GM18498 (cell line): ENCODE measurements at regions not wholly inside any gene's neighbourhood (a gene's known extent, or its start where the extent isn't known, plus 50 kb on each side); places are given as distances from the start of the nearest gene placed in this dataset.
A peak's percentile ranks its signal among the peaks of the same experiment; 100 is the strongest.

Experiments used
- ATAC-seq: cut with Tn5 transposase; IDR thresholded peaks from one replicate; pipeline ENCODE4 v1.9.1; 2021; ENCODE audit warnings: mild to moderate bottlenecking, moderate library complexity; ENCODE audit not compliant: unreplicated experiment

GRCh38 chr9:26326563-26326962, 566.0 kb downstream of the CAAP1 start:
- ATAC-seq = peak; percentile 66

DNA sequence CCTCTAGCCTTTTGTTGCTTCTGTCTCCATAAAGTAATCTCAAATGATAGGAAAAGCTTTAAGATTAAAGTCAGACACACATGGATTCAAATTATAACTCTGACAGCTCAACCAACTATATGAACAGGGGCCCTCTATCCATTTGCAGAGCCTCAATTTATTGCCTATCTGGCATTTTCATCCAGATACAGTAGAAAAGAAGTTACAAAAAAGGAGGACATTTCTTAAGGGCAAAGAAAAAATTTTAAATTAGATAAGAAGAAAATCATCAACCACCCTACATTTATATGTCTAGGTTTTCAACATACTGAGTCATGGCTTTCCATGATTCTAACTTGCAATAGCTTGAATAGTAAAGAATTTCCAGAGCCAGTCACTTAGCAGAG, 567.2 kb downstream of the CAAP1 start:
- no peak for ATAC-seq

GRCh38 chr9:26324786-26325443, 567.7 kb downstream of the CAAP1 start:
- no peak for ATAC-seq

GRCh38 chr9:26321935-26322334, 570.7 kb downstream of the CAAP1 start:
- no peak for ATAC-seq

DNA sequence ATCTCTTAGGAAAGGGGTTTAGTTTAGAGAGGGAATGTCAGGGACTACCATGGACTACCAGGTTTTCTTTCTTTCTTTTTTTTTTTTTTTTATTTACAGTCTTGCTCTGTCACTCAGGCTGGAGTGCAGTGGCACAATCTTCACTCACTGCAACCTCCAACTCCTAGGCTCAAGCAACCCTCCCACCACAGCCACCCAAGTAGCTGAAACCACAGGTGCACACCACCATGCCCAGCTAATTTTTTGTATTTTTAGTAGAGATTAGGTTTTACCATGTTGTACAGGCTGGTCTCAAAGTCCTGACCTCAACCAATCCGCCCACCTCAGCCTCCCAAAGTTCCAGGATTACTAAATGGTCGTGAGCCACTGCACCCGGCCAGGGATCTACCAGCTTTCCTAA, 572.7 kb downstream of the CAAP1 start:
- ATAC-seq = no peak

- no peak for ATAC-seq
Measured at GRCh38 chr9:26313108-26313507, 579.5 kb downstream of the CAAP1 start.

GRCh38 chr9:26311463-26311995, 581.1 kb downstream of the CAAP1 start:
- no peak for ATAC-seq

DNA sequence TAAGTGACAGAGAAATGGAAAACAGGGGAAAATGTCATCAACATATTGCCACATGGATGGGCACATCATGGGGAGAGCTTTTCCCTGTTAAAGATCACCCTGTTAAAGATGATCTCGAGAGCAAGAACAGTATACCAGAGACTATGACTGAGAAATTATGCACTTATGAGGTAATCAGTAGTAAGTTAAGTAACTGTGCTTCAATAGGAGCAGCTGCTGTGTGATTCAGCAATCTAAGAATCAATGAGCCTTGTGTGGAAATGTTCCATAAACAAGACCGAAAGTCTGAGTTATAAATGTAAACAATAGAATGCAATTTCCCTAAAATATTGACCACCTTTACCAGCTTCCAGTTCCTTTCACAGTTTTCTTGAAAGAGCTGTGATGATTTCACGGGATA, 582.3 kb downstream of the CAAP1 start:
- no peak for ATAC-seq

DNA sequence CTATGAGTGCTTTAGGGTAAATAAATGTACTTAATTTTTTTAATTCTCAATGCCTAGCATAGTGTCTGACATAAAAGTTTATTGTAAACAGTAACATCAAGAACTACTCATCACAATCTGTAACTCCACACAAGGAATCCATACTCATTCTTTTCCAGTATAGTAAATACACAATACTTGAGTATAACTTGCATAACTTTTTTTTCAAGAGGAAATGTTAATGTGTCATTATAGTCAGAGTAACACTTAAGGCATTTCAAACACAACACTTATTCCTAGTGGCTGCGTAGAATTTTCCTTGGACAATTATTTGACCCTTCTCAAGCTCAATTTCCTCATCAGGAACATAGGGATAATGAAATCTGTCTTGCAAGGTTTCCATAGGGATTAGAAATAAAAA, 584.3 kb downstream of the CAAP1 start:
- no peak for ATAC-seq

- no peak for ATAC-seq
Measured at GRCh38 chr9:26301659-26302058, 590.9 kb downstream of the CAAP1 start.

DNA sequence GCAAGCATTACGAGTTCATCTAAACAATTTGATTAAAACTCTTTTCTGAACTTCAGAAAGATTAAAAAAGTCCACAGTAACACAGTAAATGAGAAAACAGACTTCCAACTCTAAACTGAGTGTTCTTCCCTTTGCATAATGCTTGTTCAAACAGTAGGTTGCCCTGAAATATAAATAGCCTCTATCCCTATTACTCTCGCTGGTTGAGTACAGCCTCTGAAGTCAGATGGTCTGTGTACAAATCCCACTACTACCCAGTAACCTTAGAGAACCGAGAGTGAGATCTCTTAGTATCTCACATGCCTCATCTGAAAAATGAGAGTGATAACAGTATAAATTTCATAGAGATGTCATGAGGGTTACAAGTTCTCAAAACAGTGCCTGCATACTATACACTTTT, 591.6 kb downstream of the CAAP1 start:
- ATAC-seq = no peak

GRCh38 chr9:26296910-26297572, 595.6 kb downstream of the CAAP1 start:
- ATAC-seq = no peak

GRCh38 chr9:26292943-26293342, 599.7 kb downstream of the CAAP1 start:
- no peak for ATAC-seq

DNA sequence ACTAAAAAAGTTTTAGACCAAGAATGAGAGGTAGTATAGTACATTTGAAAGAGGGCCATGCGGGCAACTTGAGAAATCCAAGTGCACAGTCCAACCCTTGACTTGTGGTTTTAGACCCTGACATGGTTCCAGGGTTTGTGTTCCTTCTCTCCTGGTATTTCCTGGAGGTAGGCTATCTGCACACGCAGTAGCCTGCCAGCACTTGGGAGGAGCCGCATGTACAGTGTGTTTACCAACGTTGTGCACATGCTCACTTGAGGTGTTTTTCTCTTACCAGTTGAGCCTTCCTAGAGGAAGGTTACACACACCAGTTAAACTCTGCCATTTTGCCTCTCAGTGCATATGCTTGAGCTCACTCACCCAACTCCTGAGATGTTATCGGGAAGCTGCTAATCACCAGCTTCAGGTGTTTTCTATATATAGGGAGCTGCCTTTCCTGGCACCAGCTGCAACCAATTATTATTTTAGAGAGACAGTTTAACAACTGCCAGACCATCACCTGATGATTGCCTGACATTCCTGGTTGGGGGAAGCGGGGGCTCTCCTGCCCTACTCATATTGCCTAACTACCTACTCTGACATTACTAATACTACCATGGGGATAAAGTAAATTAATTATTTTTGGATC, 593.4 kb upstream of the TUSC1 start:
- no peak for ATAC-seq

DNA sequence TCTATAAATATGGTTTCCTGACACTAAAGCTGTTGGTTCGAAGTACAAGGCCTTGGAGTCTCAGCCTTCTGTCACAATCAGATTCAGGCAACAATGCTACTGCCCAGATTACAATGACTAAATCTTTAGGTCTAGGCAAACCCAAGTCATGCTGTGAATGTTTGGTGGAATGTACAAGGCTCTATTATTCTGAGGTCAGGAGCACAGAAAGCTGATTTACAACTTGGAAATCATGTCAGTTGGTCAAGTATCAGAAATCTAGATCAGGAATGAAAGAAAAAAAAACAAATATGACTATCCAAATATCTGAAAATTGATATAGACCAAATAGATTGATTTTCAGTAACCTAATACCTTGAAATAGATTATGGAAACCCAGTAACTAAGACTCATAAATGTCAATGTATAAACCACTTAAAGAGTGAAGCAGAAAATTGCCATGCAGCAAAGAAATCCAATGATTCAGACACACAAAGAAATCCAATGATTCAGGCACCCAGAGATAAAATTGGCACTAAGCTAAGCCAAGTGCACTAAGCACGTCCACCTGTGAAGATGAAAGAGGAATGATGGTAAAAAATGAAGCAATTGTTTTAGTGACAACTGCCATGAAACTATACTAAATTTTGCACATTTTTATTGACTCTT, 588.0 kb upstream of the TUSC1 start:
- ATAC-seq = no peak

- no peak for ATAC-seq
Measured at GRCh38 chr9:26264709-26265601, 586.7 kb upstream of the TUSC1 start.

DNA sequence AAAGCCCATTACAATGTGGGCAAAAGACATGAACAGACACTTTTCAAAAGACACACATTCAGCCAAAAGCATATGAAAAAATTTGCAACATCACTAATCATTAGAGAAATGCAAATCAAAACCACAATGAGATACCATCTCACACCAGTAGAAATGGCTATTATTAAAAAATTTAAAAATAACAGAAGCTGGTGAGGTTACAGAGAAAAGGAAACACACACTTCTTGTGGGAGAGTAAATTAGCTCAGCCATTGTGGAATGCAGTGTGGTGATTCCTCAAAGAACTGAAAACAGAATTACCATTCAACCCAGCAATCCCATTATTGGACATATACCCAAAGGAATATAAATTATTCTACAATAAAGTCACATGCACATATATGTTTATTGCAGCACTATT, 585.2 kb upstream of the TUSC1 start:
- no peak for ATAC-seq

- ATAC-seq = no peak
Measured at GRCh38 chr9:26262421-26263107, 584.3 kb upstream of the TUSC1 start.

GRCh38 chr9:26261503-26262330, 583.5 kb upstream of the TUSC1 start:
- ATAC-seq = no peak
